ENCODE measurements at regions not wholly inside any gene's neighbourhood (a gene's known extent, or its start where the extent isn't known, plus 50 kb on each side); places are given as distances from the start of the nearest gene placed in this dataset.

- TF ChIP-seq CHD2 (IDR thresholded peaks at IDR 0.05; ENCODE audit: low read length, partially characterized antibody) (no peak), CTCF (IDR thresholded peaks at IDR 0.05) (no peak), ZBTB33 (IDR thresholded peaks at IDR 0.05; ENCODE audit: borderline replicate concordance, low read depth) (0 out of 2 replicates have a peak, but pooled peaks have one; percentile 20), EP300 (IDR thresholded peaks at IDR 0.05; ENCODE audit: borderline replicate concordance in 1 of 2, low read depth in 1 of 2, low read length in 1 of 2) (peak; percentile 62 to 71; a peak in 3 of 4 replicates), RXRA (IDR thresholded peaks at IDR 0.05; ENCODE audit: borderline replicate concordance, low read depth) (peak; percentile 64; the same call in 1 of the 2 replicates), REST (IDR thresholded peaks at IDR 0.05; ENCODE audit: low read depth, low read length) (no peak), FOXM1 (IDR thresholded peaks at IDR 0.05; ENCODE audit: low read depth) (no peak), GABPA (IDR thresholded peaks at IDR 0.05; ENCODE audit: low read depth) (no peak), SIN3A (IDR thresholded peaks at IDR 0.05; ENCODE audit: borderline replicate concordance, low read depth, low read length) (no peak)
Observed at GRCh38 chr10:78312197-78313047, 278.8 kb downstream of the RPS24 start.
